IPS DF 4.7 (cell line): ENCODE measurements at regions not wholly inside any gene's neighbourhood (a gene's known extent, or its start where the extent isn't known, plus 50 kb on each side); places are given as distances from the start of the nearest gene placed in this dataset.

ENCODE experiments used
- DNase-seq: peaks from one replicate; pipeline ENCODE4 v3.0.0-alpha.2; 2013; ENCODE audit warnings: low spot score; ENCODE audit errors: extremely low read depth

GRCh38 chr13:76711550-76712182, 174.5 kb downstream of the KCTD12 start:
- DNase-seq, result no peak

DNA sequence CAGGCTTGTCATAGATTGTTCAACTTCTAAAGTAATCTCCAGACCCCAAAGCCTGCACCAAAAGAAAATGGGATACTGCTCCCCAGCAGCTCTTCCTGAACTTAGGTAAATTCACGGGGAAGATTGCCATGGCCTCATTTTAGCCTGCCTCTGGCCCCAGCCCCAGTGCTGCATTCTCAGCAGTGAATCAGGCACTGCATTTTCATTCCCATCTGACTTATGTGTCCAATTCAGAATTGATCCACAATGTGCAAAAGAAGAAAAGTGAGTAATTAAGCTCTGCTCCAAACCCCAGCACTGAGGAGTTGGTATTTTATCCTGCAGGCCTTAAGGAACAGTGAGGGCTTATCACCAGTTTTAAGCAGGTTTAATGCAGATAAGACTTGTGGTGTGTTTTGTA, 176.4 kb downstream of the KCTD12 start:
- no peak for DNase-seq

DNA sequence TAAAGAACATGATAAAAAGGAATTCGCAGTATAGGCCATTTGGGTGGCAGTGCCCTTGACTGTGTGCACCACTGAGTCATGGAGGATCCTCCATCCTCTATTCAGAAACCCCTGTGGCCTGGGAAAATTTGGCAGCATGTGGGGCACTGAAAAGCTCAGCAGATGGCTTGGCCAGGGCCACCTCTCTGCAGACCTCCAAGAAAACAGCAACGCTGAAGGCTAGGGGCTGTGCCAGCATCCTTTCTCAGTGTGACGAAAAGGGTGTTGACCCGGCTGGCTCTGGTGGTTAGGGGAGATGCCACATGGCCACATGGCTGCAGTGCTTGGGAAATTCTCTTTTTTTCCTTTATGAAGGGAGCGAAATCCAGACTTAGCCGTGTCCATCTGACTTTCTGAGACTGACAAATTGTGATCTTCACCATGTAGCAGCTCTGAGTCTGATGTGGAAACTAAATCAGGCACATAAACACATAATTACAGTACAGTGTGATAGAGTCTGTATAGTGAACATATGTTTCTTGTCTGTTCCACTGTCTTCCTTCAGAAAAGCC, 178.0 kb downstream of the KCTD12 start:
- DNase-seq, result no peak

- DNase-seq, result no peak
Observed at GRCh38 chr13:76707360-76707759, 178.8 kb downstream of the KCTD12 start.

DNA sequence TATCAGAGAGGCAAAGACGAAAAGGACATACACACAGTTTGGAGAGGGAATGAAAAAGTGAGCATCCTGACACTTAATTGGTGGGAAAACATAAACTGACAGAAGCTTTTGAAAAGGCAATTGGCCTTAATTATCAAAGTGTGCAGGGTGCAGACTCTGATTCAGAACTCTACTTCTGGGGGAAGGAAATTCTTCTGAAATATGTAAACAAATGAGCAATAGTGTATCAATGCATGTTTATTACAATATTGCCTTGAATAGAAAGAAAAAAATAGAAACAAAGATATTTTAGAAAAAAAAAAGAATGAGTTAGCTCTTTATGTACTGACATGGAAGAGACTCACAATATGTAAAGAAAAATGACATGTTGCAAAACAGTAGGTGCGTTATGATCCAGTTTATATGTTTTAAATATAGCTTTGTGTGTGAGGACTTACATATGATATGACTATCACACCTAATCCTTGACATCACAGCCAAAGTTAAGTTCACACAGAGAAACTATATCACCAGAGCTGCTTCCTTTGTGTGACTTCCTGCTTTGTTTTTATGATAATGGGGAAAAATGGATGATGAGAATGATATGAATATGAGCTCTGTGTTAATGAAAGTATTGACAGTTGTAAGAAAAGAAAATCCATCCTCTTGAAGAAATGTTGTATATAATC, 182.4 kb downstream of the KCTD12 start:
- no peak for DNase-seq

DNA sequence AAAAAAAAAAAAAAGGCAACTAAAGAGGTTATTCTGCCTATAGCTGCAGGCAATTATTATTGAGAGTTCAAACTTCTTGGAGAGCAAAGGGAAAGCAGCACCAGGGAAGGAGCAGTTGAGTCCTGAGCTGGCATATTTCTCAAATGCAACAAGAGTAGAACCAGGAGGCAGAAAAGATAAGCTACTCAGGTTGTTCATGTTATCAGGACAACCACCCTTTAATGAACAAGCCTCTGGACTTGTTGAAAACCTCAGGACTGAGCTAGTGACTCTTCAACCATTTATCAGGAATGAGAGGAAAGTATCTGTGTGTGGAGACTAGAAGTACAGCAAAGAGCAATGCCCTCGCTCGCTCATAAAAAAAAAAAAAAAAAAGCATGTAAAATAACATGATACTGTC, 183.0 kb downstream of the KCTD12 start:
- DNase-seq, result no peak

- no peak for DNase-seq
Observed at GRCh38 chr13:76697288-76697687, 188.9 kb downstream of the KCTD12 start.

DNA sequence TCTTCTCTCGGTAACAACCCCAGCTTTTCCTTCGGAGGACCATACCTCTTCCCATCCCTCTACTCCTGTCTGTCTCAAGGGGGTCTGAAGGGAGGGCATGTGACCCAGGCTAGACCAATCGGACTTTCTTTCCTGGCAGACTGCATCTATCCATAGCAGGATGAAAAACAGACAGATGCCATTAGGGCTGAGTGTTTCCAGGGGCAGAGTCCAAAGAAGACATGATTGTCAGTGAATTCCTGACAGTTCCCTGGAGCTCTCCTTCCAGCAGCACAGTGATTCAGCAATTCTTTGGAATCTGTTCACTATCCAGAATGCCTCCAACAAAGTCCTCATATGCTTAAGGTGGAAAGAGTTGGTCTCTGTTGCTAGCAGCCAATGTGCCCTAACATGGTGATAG, 189.8 kb downstream of the KCTD12 start:
- DNase-seq, result no peak

DNA sequence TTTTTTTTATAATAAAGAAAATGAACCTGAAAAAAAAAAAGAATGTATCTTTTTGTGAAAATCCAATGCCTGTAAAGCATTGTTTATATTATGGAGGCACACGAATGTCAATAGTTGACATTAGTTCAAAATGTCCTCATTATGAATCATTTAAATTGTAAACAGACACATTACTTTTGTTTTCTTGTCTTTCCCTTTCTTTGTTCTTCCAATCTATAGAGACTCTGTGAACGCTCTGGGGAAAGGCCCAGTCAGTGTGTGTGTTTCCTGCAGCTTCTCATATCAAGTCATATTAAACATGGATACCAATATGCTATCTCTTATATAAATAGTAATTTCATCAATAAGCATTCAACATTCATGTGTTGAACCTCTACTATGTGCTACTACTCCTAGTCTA, 193.1 kb downstream of the KCTD12 start:
- no peak for DNase-seq

- DNase-seq, result no peak
Observed at GRCh38 chr13:76692346-76692745, 193.9 kb downstream of the KCTD12 start.

GRCh38 chr13:76690611-76691010, 195.6 kb downstream of the KCTD12 start:
- DNase-seq, result no peak

GRCh38 chr13:76687467-76687866, 198.7 kb downstream of the KCTD12 start:
- no peak for DNase-seq

GRCh38 chr13:76685938-76686337, 200.3 kb downstream of the KCTD12 start:
- no peak for DNase-seq

DNA sequence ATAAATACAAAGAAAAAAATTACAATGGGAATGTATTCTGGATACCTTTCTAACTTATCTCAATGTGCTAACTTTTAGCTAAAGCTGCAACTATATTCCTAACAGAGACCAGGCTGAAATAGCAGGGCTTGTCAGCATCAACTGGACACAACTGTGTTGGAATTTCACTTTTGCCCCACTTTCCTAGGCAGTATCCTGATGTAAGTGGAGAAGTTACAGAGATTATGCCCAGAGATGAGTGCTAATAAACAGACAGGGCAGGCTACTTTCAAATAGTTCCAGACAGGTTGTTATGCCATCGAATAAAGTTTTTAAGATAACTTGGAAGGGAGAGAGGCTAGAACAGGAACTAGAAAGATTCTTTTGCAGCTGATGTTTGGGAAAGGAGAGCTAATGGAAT, 201.9 kb downstream of the KCTD12 start:
- DNase-seq, result no peak

- no peak for DNase-seq
Observed at GRCh38 chr13:76683854-76684253, 202.4 kb downstream of the KCTD12 start.

DNA sequence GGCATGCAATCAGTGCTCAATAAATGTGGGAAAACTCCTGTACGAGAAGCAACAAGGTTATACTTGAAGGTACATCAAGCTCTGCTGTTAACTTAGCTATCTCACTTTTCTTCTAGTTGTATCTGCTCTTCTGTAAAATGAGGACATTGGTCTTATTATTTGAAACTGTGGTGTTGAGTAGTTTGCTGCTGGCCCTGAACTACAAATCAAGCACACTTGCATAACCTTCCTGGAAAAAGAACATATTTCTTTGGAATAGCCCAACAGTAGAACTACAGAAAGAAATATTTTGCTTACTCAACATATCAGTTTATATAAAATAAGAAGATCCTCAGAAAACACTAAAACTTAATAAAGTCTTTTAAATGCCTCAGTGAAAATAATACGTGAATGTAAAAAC, 203.0 kb downstream of the KCTD12 start:
- DNase-seq, result no peak

DNA sequence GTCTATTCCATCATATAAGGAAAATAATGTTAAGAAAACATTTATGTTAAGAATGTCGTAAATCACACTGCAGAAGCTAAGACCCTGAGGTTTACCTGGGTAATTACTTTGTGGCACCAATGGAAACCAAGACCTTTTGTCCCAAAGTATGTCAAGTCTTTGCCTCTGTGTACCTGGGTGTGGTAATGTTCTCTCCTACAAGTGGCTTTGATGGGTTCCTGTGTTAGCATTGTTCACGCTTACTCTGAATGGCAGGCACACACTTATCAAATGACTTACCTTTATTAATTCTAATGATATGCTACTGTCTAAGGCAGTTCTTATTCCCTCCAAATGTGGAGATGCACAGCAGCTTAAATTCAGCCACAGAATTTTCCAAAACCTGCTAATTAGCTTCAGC, 206.1 kb downstream of the KCTD12 start:
- DNase-seq, result no peak

DNA sequence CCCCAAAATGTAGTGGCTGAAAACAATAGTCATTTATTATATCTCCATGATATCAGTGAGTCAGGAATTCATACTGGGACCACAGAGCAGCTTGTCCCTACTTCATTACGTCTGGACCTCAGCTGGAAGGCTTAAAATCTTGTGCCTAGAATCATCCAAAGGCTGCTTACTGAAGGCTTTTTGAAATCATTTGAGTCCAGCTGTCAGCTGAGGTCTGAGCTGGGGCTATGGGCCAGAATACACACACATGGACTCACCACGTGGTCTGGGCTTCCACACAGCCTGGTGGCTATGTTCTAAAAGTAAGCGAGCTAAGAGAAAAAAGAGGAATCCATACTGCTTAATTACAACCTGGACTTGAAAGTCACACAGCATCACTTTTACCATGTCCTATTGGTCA, 209.2 kb downstream of the KCTD12 start:
- DNase-seq, result no peak

- no peak for DNase-seq
Observed at GRCh38 chr13:76672420-76672819, 213.8 kb downstream of the KCTD12 start.

- no peak for DNase-seq
Observed at GRCh38 chr13:76668716-76669115, 217.5 kb downstream of the KCTD12 start.

DNA sequence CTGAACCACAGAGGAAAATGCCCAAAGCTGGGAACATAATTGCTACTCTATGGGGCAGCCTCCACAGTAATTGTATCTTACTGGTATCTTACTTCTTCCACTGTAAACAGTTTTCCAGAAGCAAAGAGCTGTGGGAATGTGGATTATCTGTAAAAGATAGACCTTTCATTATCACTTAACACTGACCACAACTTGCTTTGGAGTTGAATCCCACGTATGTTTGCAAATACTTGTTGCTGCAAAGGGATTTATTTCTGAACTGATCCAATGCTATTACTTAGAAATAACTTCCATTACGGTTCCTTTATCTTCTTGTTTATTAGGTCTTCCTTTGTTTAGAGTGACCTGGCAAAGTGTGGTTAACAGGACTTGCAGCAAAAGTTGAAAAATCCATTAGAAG, 218.1 kb downstream of the KCTD12 start:
- no peak for DNase-seq

GRCh38 chr13:76667551-76667950, 218.7 kb downstream of the KCTD12 start:
- no peak for DNase-seq
